NCI-H460 (cell line): ENCODE measurements at regions not wholly inside any gene's neighbourhood (a gene's known extent, or its start where the extent isn't known, plus 50 kb on each side); places are given as distances from the start of the nearest gene placed in this dataset.
"Not testable (repeated sequence)": the region's sequence is repeated elsewhere in the genome, so short reads cannot be mapped to it uniquely, and the experiment has no call there.

Source experiments
- DNase-seq: peaks from one replicate; pipeline ENCODE4 v3.0.0-alpha.2; 2016; ENCODE audit warnings: low read depth; ENCODE audit errors: extremely low read depth

DNA sequence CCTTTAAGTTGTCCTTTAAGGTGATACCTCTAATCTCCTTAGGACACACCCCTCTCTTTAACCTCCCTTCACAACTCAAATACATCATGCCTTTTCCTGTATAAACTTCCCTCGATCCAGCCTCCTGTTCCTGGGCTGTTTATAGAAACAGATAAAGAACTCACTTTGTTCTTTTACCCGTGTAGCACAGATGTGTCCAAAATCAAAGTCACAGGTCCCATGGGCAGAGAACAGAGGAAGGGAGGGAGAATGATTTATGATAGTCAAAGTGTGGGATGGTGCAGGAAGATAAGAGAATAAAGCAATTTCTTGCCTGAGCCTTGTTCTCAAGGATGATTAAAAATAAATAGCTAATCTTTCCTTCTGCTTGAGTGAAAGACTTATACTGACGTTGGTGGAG lies 50.3 kb upstream of the CABCOCO1 start:
- DNase-seq, result no peak

DNA sequence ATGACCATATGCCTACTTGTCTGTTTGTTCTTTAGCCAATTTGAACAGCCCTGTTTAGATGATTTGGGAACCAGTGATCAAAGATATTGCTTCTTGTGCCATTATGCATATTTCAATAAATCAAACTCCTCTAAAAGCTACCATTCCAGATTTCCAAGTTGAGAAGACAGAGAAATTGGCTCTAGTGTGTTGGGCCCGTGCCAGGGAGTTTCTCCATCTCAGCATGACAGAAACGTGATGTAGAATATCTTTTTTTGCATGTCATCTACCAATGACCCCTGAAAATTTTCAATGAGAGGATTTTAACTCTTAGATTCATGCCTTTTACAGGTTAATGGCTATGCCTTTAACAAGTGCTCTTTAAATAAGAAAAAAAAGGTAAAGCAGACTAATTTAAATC lies 50.7 kb upstream of the CABCOCO1 start:
- no peak for DNase-seq

DNA sequence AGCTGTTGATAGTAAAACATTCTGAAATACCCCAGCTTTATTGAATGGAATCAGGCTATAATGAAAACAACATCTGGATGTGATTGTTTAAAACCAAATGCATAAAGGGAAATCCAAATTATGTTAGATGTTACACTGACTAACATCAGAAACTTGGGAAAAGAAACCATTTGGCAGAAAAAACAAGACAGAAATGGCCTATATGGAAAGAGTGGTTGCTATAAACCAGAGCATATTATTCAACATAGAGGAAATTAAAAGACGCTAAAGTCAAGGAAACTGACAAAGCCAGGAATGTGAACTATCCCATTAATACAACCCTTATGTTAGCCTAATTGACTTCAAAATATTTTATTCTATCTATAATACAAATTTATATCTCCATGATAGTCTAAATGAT lies 53.0 kb upstream of the CABCOCO1 start:
- DNase-seq, result no peak

DNA sequence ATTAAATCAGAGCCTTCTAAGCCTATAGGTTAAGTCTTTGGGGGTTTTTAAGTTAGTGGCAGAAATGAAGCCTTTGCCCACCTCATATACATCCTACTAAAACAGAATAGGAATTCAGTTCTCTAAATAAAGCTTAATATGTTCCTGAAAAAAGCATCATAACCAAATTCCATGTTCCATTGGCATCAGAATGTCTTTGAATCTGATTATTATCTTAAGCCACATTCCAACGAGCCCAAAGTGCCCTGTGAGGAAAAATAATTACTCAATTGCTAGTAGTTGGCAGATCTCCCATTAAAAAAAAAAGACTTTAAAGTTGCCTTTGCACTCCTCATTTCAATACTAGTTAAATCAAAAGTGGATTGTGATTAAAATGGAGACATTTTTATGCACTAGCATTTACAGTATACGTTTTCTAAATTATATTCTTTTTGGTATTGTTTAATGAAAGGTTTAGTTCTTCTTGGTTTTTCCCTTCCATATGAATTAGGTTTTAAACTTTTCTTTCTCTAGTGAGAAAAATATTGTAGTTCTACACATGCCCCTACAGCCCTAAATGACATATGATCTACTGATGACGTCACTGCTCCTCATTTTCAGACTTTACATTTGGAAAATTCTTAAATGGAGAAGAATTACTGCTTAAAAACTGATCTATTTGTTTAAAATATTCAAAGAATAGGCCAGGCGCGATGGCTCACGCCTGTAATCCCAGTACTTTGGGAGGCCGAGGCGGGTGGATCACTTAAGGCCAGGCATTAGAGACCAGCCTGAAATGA lies 54.3 kb upstream of the CABCOCO1 start:
- DNase-seq, result no peak

DNA sequence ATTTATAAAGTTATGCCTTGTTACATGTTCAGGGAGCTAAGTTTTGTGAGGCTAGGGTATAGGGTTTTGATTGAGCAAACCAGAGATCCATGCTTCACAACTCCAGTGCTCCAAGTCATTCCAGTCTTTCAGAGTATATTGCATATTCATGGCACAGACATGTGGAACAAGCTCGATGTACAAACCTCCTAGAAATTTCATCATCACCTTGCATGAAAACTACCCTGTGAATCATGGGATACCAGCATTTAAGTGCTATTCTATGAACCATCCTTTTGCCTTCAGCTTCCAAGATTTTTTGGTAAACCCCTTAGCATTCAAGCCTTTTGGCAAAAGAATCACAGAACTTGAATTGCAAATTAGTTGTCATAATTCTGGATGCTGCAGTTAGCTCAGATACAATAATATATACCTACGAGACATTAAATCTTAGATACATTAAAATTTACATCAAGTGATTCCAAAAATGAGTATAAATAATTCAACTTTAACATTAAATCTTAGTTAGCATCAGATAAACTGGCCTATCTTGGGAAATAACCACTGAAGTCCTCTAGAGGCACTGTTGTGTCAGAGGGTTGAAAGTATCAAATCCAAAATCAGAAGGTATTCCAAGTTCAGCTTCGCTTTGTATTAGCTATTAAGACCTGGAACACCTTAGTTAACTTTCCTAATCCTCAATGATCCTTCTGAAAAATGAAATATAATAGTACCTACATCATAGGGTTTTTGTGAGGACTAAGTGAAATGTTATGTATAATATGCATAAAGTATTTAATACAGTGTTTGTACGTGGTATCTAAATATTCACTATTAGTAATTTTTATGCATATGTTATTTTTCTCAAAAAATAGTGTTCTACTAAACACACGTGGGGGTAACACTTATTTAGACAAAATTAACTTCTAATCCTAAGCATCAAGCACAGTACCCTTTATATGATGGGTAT lies 55.5 kb upstream of the CABCOCO1 start:
- DNase-seq, result peak; percentile 17

DNA sequence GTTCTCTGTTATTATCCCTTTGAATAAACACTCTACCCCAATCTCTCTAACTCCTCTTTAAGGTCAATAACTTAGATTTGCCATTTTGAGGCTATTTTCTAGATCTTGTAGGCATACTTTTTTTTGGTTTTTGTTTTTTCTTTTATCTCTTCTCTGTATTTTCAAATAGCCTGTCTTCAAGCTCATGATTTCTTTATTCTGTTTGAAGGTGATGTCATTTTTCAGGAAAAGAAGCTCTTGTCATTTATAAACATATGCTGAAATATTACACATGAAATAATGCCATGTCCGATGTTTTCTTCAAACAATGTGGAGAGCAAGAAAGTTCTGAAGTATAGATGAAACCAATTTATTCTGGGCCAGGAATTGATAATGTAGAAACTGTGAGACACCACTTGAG lies 57.5 kb upstream of the CABCOCO1 start:
- no peak for DNase-seq

DNA sequence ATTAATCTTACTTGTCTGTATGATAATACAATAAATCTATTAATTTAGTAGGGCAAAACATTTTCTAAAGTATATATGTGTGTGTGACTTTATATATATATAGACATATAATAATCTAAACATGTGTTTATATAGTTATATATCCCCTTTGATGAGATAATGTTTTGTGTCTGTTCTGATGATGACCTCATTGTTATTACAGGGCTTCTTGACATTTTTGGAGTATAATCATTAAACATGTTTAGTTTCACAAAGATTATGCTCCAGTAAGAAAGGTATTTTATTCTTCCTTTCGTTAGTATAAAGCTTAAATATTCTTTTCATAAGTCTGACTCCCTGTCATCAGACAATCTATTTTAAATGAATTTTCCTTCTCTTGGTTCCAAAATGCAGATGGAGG lies 62.3 kb upstream of the CABCOCO1 start:
- no peak for DNase-seq

DNA sequence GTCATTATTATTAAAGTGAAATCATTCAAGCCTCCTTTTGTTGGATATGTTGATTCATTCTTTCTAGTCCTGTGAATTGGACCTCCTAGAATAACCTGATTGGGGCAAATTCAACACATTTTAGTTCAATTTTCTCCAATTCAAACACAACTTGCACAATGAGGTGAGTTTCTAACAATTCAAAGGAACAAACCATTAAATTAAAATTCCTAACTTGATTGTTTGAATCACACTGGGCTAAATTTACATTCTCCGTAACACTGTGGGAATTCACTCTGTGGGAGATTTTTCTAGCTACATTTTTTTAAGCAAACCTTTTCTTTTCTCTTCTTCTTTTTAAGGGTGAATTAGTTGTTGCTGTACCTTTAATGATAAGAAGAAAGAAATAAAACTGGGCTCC lies 68.3 kb upstream of the CABCOCO1 start:
- DNase-seq, result no peak

DNA sequence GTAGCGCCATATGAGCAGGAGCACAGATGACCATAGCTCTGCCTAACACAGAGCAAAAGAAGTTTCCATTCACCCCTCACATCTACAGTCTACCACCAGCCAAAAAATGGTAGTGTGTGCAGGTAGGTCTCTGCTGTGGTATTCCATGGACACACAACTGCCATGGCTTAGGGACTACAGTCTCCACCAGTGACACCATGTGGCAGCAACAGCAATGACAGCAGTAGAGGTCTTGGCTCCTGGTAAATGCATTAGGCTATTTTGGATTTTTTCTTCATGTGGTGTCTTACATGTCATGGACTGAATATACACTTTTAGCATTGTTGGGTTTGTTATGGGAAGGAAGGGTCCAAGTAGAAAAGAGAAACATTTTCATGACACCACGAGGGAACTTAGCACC lies 70.1 kb upstream of the CABCOCO1 start:
- DNase-seq, result peak; percentile 18

DNA sequence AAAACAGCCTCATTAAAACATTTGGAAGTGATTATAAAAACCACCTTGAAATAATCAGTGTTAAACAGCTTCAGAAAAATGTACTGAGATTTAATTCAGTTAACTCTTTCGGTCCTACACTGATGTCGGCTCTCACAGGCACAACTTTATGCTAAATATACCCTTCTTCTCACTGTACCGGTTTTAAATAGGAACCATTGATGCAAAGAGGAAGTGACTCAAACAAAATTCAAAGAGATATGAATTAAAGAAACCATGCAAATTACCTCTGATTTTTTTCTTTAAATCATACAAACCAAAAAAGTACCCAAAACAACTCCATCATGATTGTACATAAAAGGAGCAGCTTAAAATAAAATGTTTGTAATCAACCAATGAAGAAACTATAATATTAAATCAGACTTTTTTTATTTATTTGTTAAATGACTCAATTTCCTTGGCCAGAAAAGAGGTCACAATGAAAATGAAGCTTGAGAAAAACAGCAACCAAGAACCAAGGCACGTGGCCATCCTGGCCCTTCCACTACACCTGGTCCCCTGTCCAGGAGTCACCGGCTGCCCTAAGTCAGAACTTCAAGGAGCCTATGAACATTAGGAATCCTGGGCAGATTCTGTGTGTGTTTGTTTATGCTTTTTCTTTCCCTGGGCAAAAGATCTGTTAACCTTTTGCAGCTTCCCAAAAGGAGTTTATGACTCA lies 73.0 kb upstream of the CABCOCO1 start:
- DNase-seq, result no peak

DNA sequence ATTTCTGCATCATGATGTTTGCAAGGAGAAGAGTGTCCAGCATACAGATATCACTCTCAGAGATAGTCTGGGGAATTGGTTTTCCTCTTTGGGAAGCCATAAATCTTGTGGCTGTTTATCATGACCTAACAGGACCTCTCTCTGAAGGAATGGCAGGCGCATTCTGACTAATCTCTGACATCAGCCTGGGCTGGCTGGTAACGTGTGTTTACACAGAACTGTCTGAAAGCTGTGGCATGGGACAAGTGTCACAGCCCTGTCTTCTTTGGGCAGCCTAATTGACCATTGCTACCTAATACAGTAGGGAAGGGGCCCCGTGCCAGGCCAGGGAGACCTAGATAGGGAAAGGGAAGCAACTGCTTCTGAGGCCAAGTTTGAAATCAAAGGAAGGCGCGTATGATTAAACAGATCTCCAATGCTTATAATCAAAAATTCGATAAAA lies 73.9 kb upstream of the CABCOCO1 start:
- DNase-seq, result no peak

DNA sequence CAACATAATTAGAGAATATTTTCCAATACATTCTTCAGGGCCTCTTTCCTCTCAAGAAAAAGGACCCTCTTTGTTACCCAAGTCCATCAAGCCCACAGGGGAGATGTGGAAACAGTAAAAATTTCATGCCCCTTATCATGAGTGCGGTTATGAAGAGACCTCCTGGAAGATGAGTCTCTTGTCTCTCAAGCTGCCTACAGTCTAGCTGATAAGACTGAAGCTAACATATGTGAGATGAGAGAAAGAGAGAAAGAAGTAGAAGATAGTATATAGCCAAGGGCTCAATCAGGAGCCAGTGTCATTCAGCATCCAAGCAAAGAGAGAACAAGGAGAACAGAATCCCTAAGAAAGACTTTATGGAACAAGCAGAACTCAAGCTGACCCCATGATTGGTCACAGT lies 75.9 kb upstream of the CABCOCO1 start:
- DNase-seq, result no peak

DNA sequence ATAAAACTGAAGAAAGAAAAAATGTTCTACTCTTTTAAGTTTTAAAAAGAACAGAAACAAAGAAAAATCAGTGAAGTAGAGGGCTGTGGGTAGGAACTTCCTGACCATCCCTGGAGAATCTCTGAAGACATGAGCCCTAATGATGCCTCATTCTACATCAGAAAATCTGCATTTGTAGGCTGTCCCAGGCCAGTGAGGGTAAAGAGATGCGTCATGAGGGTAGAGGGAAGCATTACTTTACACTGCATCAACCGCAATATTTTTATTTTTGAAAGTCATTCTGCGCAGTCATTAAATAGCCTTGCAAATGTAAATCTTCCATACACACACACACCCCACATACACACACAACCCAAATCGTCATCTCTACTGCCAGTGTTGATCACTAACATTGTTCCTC lies 82.1 kb upstream of the CABCOCO1 start:
- DNase-seq, result no peak

DNA sequence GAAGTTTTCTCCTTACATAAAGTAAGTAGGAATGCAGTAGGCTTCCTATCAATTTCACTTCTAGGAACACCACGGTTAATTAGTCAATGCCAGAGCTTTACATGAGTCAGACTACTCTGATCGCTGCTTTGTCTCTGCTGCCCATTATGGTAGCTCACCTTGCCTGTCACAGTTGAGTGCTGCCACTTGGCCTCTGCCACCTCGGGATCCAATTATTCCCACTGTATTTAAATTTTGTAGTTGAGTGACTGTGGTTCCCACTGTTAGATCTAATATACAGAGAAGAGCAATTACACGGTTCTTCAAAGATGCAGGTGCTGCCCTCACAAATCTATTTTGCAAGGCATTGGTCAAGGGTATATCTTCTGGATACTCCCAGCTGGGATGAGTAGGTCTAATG lies 92.5 kb upstream of the CABCOCO1 start:
- not testable (repeated sequence) for DNase-seq

DNA sequence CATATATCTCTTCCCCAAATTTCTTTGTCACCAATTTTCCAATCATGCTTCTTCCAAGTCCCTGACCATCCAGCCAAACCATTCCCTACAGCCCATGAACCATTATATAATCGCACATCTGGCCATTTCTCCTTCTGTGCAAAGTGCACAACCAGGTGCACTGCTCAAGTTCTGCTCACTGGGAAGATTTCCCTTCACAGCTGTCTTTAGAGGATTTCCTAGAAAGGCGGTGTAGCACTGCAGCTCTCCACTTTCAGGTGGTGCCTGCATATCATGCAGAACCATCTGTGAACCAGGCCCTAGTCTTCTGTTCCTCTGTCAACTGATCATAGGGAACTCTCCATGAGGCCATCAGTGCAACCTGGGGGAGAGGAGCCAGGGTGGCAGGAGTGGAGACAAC lies 95.0 kb upstream of the CABCOCO1 start:
- DNase-seq, result no peak

DNA sequence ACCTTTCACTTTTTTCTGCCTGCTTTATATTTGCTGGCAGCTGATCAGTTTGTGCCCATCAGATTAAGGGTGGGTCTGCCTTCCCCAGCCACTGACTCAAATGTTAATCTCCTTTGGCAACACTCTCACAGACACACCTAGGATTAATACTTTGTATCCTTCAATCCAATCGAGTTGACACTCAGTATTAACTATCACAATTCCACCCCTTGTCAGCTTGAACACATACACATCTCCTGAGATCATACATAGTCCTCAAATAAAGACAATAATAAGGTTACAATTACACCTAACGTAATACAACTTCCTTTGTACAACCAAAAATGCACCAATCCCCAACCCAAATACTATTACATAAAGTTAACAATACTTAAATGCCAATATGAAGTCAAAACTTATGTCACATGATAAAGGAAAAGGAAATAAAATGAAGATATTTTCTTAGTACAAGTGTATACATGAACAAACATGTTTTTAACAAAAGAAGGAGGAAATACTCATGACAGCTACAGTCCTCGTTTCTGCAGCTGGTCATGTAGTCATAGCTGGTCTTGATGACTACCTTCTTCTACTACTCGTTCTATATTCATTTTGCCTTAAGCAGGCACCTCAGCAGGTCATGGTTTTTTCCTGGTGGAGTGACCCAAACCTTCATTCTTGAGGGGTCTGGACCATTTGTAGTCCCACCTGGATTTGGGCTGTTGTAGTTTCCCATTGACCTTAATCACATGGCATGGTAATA lies 96.7 kb upstream of the CABCOCO1 start:
- DNase-seq, result no peak

DNA sequence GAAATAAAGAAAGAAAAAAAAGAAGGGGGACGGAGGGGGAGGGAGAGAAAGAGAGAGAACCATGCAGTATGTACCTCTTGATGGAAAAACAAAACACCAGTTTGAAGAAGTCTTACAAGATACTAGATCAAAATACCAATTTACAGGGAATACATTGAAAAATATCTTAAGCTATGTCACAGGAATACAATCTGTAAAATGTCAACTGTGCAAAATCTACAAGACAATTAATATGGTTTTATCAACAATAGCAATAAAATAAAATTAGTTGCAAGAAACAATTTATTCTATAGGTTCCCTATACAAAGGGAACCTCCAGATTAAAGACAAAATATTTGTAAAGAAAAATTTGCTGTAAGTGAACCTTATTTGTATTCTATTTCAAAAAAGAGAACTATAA lies 98.3 kb upstream of the CABCOCO1 start:
- no peak for DNase-seq

DNA sequence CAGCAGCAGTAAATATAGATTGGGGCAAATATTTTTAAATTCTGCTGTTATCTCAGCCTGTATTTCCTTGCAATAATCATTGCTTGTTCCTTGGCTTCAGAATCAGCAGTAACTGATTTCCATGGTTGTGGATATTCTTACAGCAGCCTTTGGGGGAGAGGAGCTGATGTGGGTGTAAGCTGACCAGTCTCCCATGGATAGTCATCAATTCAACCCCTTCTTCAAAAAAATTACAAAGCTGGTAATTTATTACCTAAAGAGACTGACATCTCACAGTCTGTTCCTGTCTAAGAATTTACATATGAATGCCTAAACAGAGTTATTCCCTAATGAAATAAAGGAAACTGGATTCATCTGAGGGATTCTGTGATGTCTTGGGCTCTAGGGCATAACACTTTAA lies 103.1 kb upstream of the CABCOCO1 start:
- DNase-seq, result no peak

DNA sequence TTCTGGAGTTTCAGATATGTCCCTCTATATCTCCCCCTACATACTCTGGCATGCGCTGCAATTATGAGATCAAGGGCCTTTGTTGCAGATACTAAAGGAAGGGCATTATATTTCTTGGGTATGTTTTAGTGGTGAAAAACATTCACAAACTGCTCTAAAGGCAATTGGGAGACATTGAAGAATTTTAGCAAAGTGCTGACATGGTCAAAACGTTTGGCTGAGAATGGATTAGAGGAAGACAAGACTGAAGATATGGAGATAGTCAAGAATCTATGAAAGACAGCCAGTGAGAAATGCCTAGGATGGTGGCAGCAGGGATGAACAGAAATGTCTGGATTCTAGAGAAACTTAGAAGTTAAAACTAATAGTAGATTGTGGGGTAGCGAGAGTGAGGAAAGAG lies 104.5 kb upstream of the CABCOCO1 start:
- DNase-seq, result no peak

DNA sequence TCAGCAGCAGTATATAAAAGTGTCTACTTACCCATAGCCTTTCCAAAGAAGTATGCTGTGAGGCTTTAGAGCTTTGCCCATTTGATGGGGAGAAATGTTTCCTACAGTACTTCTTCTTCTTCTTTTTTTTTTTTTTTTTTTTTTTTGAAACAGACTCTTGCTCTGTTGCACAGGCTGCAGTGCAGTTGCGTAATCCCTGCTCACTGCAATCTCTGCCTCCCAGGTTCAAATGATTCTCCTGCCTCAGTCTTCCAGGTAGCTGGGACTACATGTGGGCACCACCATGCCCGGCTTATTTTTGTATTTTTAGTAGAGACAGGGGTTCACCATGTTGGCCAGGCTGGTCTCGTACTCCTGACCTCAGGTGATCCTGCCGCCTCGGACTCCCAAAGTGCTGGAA lies 101.7 kb upstream of the TMEM26 start:
- DNase-seq, result no peak

DNA sequence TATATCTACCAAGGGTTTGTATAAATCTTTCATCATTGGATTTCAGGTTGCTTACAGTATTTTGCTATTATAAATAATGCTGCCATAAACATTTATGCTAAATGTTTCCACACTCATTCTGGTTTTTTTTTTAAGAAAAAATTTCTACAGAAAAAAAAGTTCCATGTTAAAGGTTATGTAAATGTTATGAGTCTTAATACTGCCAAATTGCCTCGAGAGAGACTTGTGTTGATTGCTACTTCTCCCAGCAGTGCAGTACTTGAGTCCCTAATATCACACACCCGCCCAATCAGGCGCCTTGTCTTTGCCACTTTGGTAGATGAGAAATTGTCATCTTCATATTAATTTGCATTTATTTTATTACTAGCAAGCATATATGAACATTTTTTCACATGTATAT lies 96.7 kb upstream of the TMEM26 start:
- DNase-seq, result no peak
